SK-N-MC (cell line): ENCODE measurements at regions not wholly inside any gene's neighbourhood (a gene's known extent, or its start where the extent isn't known, plus 50 kb on each side); places are given as distances from the start of the nearest gene placed in this dataset.

Source experiments
- DNase-seq: peaks from one replicate; pipeline ENCODE4 v3.0.0-alpha.2; 2011; ENCODE audit warnings: low read depth, low spot score
- H3K27ac ChIP-seq: fragments of 200-600 bp; sonication (generic); 2 replicates; pipeline ENCODE4 v1.5.1; 2016; ENCODE audit warnings: mixed run types
- H3K36me3 ChIP-seq: fragments of 200-600 bp; sonication (generic); 2 replicates; pipeline ENCODE4 v1.6.1; 2017; ENCODE audit warnings: antibody characterized with exemption, low read length, mixed read lengths; ENCODE audit not compliant: insufficient read depth
- H3K4me3 ChIP-seq: fragments of 200-600 bp; sonication (generic); 2 replicates; pipeline ENCODE4 v1.5.1; 2016
- H3K9ac ChIP-seq: fragments of 200-600 bp; sonication (generic); 2 replicates; pipeline ENCODE4 v1.8.0; 2017; ENCODE audit warnings: mixed run types, mixed read lengths; ENCODE audit not compliant: insufficient read length
- H3K9me3 ChIP-seq: fragments of 200-600 bp; sonication (generic); 2 replicates; pipeline ENCODE4 v1.6.1; 2017; ENCODE audit warnings: low read depth, mild to moderate bottlenecking, antibody characterized with exemption, low read length, moderate library complexity, mixed read lengths
- EZH2 ChIP-seq: fragments of 200-600 bp; sonication (generic); IDR thresholded peaks from one replicate; pipeline ENCODE4 v1.6.1; 2017; ENCODE audit warnings: antibody characterized with exemption
- FOXP2 ChIP-seq: optimal IDR thresholded peaks from 2 replicates; pipeline ENCODE3; 2011; ENCODE audit warnings: mild to moderate bottlenecking, moderate library complexity; ENCODE audit not compliant: insufficient read depth; ENCODE audit errors: extremely low read length, control extremely low read depth
- POLR2AphosphoS5 ChIP-seq: IDR thresholded peaks from 2 replicates; pipeline ENCODE4 v1.6.1; 2012; ENCODE audit warnings: mild to moderate bottlenecking, low read depth, low read length, borderline replicate concordance

DNA sequence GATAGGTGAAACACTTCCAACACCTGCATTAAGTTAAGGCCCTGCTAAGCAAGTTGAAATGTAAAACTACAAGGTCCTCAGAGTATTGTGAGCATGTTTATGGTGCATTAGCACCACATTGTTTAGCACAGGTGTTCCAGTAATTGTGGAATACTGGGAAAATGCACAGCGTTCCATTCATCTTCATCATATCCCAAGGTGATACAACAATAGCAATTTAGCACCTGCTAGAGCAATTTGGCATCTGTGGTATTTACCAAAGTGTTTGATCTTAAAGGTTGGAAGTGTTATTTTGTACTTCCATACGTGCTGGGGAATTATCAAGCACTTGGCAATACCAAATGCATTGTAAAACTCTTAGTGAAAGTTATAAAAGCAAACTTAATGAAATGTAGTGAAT, 266.8 kb downstream of the CYLC2 start:
- no peaks in the 10 kb centered on the region for H3K9me3 ChIP-seq
- no peak overlapping the region for H3K9ac ChIP-seq
- no peak overlapping the region for H3K27ac ChIP-seq
- no peaks in the 10 kb centered on the region for H3K36me3 ChIP-seq
- H3K4me3 ChIP-seq, result no peak overlapping the region
- TF ChIP-seq POLR2AphosphoS5, result no peak
- no peak for TF ChIP-seq FOXP2
- no peak for TF ChIP-seq EZH2
- no peak for DNase-seq

DNA sequence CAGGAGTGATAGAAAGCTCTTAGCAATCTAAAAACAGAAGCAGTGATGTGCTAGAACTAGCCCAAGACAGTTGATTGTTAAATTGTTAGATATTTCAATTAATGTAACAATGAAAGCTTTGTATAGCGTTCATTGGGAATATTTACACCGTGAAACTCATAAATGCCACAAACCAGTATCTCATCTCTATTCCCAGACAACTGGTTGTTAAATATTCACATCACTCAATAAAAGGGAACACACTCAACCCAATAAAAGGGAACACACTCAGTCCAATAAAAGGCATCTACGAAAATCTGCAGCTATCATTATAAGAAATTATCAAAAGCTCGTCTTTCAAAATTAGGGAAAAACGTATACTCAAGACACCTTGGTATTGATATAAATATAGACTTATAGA, 270.9 kb downstream of the CYLC2 start:
- no peak for TF ChIP-seq POLR2AphosphoS5
- no peak for TF ChIP-seq EZH2
- no peak for TF ChIP-seq FOXP2
- no peak for DNase-seq
- Histone ChIP-seq H3K36me3 (no peaks in the 10 kb centered on the region), H3K9me3 (no peaks in the 10 kb centered on the region), H3K27ac (no peak overlapping the region), H3K4me3 (no peak overlapping the region), H3K9ac (no peak overlapping the region)

DNA sequence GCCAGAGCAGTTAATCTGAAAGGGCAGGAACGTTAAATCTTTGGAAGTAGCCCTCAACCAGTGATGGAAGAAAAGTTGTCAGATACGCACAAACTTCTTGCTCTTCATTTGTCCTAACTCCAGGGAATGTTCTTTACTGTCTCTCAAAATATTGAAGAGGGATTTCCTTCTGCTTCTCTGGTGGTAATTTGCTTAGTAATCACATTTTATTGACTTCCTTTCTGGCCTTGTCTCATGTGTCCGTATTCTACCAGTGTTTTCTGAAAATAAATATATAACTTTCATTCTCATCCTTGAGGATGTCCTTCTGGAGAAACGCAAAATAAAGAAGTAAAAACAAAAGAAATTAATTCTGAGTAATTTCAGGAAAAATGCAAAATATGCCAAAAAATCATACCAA, 282.1 kb downstream of the CYLC2 start:
- Histone ChIP-seq H3K4me3 (no peak overlapping the region), H3K9me3 (no peaks in the 10 kb centered on the region), H3K27ac (no peak overlapping the region), H3K36me3 (no peaks in the 10 kb centered on the region), H3K9ac (no peak overlapping the region)
- DNase-seq, result no peak
- no peak for TF ChIP-seq EZH2
- TF ChIP-seq FOXP2, result no peak
- no peak for TF ChIP-seq POLR2AphosphoS5

DNA sequence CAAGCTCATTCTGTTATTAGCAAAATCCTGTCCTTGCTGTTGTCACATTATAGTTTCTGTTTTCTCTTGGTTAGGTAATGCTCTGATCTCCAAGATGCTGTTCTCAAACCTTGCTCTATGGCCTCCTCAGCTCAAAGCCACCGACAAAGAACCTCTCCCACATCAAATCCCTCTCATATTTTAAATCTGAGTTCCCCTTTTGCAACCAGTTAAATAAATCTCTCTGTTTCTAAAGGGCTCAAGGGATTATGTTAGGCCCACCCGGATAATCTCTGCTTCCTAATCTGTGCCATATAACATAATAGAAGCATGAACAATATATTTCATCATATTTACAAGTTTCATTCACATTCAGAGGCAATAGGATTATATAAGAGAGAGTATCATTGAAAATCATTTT, 286.0 kb downstream of the CYLC2 start:
- TF ChIP-seq POLR2AphosphoS5 (no peak), EZH2 (no peak), FOXP2 (no peak)
- no peak overlapping the region for H3K27ac ChIP-seq
- H3K9ac ChIP-seq, result no peak overlapping the region
- no peaks in the 10 kb centered on the region for H3K9me3 ChIP-seq
- no peak overlapping the region for H3K4me3 ChIP-seq
- no peaks in the 10 kb centered on the region for H3K36me3 ChIP-seq
- DNase-seq, result no peak

DNA sequence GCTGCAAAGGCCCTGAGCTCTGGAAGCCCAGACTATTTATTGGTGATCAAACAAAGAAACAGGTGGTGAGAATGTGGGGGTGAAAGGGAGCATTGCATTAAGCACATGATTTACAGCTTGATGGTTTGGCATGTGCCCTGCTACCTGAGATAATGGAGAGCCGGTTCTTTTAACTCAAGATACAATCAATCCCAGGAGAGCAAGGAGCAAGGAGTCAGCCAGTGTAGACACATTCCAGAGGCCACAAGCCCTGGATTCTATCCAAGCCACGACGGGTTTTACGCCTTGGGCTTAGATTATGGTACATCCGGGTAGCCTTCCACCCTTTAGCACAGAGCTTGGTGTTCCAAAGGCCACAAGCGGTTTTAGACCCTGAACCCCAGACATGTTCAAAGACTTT, 292.2 kb downstream of the CYLC2 start:
- no peak for DNase-seq
- H3K27ac ChIP-seq, result no peak overlapping the region
- no peaks in the 10 kb centered on the region for H3K9me3 ChIP-seq
- no peaks in the 10 kb centered on the region for H3K36me3 ChIP-seq
- no peak for TF ChIP-seq EZH2
- TF ChIP-seq POLR2AphosphoS5, result no peak
- no peak for TF ChIP-seq FOXP2
- no peak overlapping the region for H3K4me3 ChIP-seq
- no peak overlapping the region for H3K9ac ChIP-seq

DNA sequence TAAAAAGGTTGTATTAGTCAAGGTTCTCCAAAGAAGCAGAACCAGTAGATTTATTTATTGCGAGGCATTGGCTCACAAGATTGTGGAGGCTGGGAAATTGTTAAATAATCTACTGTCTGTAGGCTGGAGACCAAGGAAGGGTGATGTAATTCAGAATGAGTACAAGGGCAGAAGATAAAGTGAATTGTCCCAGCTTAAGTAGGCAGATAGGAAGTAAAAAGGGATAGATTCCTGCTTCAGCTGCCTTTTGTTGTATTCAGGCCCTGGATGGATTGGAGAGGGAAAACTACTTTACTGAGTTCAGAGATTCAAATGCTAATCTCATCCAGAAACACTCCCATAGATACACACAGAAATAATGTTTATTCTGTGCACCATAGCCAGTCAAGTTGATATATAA, 301.1 kb downstream of the CYLC2 start:
- DNase-seq, result no peak
- Histone ChIP-seq H3K4me3 (no peak overlapping the region), H3K36me3 (no peaks in the 10 kb centered on the region), H3K27ac (no peak overlapping the region), H3K9ac (no peak overlapping the region), H3K9me3 (no peaks in the 10 kb centered on the region)
- no peak for TF ChIP-seq EZH2
- TF ChIP-seq FOXP2, result no peak
- no peak for TF ChIP-seq POLR2AphosphoS5

DNA sequence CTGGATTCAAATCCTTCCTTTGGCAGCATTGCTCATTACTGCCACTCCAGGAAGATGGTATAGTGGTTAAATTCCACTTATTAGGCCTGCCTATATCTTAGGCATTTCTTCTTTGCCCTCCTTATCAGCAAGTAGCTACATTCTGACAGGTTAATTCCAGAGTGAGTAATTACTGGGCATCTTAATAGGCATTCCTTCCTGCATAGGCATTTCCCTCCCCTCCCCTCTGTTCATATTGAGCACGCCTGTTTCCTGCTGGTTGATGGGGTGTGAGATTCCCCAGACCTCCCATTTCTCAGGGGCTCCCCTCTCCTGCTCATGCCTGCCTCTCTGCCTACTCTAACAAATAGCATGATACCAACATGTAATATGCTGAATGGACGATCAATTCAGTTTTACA, 305.9 kb downstream of the CYLC2 start:
- DNase-seq, result no peak
- H3K9me3 ChIP-seq, result no peaks in the 10 kb centered on the region
- no peak overlapping the region for H3K9ac ChIP-seq
- H3K27ac ChIP-seq, result no peak overlapping the region
- H3K4me3 ChIP-seq, result no peak overlapping the region
- no peaks in the 10 kb centered on the region for H3K36me3 ChIP-seq
- TF ChIP-seq POLR2AphosphoS5 (no peak), EZH2 (no peak), FOXP2 (no peak)

DNA sequence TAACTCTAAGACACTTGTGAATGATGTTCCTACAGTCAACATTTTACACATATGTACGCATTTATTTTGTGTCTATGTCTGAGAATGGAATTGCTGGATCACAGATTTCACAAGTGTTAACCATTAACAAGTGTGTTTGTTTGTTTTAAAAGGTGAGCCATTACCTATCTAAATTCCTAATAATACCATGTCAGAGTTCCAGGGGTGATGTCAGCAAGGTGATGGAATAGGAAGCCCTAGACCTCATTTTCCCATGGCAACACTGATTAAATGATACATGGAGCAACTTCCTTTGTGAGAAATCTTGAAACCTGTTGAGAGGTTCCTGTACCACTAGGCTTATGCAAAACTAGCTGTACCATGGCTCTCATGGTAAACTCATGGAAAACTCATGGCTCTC, 309.7 kb downstream of the CYLC2 start:
- no peak overlapping the region for H3K9ac ChIP-seq
- H3K4me3 ChIP-seq, result no peak overlapping the region
- TF ChIP-seq POLR2AphosphoS5 (no peak), FOXP2 (no peak), EZH2 (no peak)
- no peak overlapping the region for H3K27ac ChIP-seq
- 0 out of 2 replicates have a peak, but pooled peaks cover 4% of the 10 kb centered on the region for H3K9me3 ChIP-seq
- DNase-seq, result no peak
- no peaks in the 10 kb centered on the region for H3K36me3 ChIP-seq

DNA sequence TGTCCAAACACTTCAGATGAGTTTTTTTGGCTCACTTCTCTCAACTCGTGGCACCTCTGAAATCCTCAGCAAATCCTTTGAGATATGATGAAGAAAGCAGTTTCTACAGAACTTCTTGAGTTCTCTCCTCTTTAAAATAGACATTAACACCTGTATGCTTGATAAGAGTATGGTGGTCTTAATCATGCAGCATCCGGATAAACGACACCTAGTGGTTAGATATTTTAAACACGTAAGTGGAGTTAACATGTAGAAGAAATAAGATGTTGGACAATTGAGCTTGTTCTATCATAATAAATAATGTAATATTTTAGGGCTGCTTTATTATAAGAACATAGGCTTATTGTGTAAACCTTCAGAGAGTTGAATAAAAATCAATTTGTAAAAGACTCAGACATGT, 324.8 kb downstream of the CYLC2 start:
- Histone ChIP-seq H3K27ac (no peak overlapping the region), H3K9me3 (no peaks in the 10 kb centered on the region), H3K36me3 (no peaks in the 10 kb centered on the region), H3K4me3 (no peak overlapping the region), H3K9ac (no peak overlapping the region)
- DNase-seq, result no peak
- TF ChIP-seq POLR2AphosphoS5 (no peak), EZH2 (no peak), FOXP2 (no peak)
